VCaP (cell line): ENCODE measurements at regions not wholly inside any gene's neighbourhood (a gene's known extent, or its start where the extent isn't known, plus 50 kb on each side); places are given as distances from the start of the nearest gene placed in this dataset.

Experiments used
- H3K27ac ChIP-seq: fragments of 450-650 bp; 2 replicates; pipeline ENCODE4 v1.5.1; 2017
- TF ChIP-seq, protein P1 (sequence below): fragments of 450-650 bp; conservative IDR thresholded peaks from 2 replicates; pipeline ENCODE4 v1.5.1; 2017; ENCODE audit warnings: mild to moderate bottlenecking, moderate library complexity

DNA sequence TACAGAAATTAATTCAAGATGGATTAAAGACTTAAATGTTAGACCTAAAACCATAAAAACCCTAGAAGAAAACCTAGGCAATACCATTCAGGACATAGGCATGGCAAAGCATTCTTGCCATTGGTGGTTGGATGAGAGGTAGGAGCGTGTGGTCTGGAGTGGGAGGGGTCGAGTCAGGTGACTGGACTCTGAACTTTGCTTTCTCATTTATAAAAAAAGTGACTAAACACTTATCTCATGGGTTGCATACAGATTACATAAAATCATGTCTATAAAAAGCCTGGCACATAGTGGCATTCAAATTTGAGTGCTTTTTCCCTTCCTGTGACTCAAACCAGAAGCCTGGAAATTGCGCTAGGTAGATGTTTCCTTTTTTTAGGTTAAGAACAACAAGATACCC is 159.7 kb upstream of the SHISA6 start:
- TF ChIP-seq, protein P1, sequence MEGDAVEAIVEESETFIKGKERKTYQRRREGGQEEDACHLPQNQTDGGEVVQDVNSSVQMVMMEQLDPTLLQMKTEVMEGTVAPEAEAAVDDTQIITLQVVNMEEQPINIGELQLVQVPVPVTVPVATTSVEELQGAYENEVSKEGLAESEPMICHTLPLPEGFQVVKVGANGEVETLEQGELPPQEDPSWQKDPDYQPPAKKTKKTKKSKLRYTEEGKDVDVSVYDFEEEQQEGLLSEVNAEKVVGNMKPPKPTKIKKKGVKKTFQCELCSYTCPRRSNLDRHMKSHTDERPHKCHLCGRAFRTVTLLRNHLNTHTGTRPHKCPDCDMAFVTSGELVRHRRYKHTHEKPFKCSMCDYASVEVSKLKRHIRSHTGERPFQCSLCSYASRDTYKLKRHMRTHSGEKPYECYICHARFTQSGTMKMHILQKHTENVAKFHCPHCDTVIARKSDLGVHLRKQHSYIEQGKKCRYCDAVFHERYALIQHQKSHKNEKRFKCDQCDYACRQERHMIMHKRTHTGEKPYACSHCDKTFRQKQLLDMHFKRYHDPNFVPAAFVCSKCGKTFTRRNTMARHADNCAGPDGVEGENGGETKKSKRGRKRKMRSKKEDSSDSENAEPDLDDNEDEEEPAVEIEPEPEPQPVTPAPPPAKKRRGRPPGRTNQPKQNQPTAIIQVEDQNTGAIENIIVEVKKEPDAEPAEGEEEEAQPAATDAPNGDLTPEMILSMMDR, result no peak
- H3K27ac ChIP-seq, result no peak overlapping the region

DNA sequence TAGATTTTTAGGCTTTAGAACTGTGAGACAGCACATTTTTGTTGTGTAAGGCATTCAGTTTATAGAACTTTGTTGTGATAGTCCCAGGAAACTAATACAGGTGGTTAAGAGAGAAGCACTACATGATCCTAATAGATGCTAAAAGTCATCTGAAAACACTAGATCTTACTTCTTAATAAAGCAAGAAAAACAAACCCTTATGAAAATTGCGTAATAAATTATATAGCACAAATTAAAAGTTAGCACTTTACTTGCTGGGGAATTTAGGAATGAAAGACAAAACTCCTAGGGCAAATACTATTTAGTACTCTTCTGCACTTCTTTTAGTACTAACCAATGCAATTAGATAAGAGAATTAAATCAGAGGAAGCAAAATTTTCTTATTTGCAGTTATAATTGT is 163.3 kb upstream of the SHISA6 start:
- TF ChIP-seq, protein P1, result no peak
- H3K27ac ChIP-seq, result no peak overlapping the region

GRCh38 chr17:11074451-11074850 is 166.6 kb upstream of the SHISA6 start:
- TF ChIP-seq, protein P1, result no peak
- no peak overlapping the region for H3K27ac ChIP-seq

DNA sequence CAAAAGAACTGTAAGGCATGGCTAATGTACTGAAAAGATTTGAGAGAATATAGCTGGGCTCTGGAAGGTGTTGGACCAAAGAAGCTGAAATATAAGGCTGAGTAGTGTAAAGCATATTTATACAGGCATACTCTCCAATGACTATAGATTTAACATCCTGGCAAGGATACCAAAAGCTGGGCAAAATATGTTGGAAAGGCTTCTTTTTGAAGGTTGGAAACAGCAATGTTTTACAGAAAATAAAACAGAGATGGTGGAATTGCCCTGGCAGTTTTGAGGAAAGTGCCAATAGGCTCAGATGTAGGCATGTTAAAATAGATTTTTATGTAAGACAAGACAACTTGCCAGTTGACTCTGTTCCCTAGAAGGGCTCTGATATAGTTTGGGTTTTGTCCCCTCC is 184.1 kb upstream of the SHISA6 start:
- TF ChIP-seq, protein P1, result no peak
- no peak overlapping the region for H3K27ac ChIP-seq

- TF ChIP-seq, protein P1, result no peak
- no peak overlapping the region for H3K27ac ChIP-seq
These were observed 187.2 kb upstream of the SHISA6 start for GRCh38 chr17:11053846-11054245.

DNA sequence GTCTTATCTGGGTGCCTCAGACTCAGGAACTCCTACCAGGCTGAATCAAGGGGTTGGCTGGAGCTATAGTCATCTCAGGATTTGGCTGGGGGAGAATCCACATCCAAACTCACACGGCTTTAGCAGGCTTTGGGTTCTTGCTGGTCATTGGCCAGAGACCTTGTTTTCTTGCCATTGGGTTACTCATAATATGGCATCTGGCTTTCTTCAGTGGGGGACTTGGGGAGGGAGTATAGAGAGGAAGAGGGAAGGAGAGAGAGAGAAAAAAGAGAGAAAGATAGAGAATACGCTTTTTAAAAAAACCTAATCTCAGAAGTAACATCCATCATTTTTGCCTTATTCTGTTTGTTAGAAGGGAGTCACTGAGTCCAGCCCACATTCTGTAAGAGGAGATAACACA is 191.5 kb upstream of the SHISA6 start:
- no peak overlapping the region for H3K27ac ChIP-seq
- TF ChIP-seq, protein P1, result no peak

DNA sequence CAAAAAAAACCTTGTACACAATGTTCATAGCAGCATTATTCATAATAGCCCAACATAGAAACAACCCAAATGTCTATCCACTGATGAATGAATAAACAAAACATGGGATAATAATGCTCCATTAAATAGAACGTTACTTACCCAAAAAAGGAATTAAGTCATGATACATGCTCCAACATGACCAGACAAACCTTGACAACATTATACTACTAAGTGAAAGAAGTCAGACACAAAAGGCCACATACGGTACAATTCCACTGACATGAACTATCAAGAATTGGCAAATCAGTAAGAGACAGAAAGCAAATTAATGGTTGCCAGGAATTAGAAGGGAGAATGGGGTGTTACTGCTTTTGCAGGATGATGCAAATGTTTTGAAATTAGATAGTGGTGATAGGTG is 193.8 kb upstream of the SHISA6 start:
- TF ChIP-seq, protein P1, result no peak
- no peak overlapping the region for H3K27ac ChIP-seq

GRCh38 chr17:11039342-11039741 is 201.5 kb upstream of the PIRT start:
- TF ChIP-seq, protein P1, result no peak
- H3K27ac ChIP-seq, result no peak overlapping the region
